ENCODE measurements at regions not wholly inside any gene's neighbourhood (a gene's known extent, or its start where the extent isn't known, plus 50 kb on each side); places are given as distances from the start of the nearest gene placed in this dataset.

- TF ChIP-seq CTCF (conservative IDR thresholded peaks at IDR 0.05 in 1 of 2, IDR thresholded peaks at IDR 0.05 in 1 of 2; ENCODE audit: extremely low read depth in 1 of 2, insufficient read depth in 1 of 2, low read depth in 1 of 2, low read length in 2 of 2) (no peak), EZH2 (IDR thresholded peaks at IDR 0.05; ENCODE audit: borderline replicate concordance, low read length) (no peak)
Observed at GRCh38 chr2:61649021-61649420, 110.9 kb upstream of the XPO1 start.
